ENCODE measurements at regions not wholly inside any gene's neighbourhood (a gene's known extent, or its start where the extent isn't known, plus 50 kb on each side); places are given as distances from the start of the nearest gene placed in this dataset.

DNA sequence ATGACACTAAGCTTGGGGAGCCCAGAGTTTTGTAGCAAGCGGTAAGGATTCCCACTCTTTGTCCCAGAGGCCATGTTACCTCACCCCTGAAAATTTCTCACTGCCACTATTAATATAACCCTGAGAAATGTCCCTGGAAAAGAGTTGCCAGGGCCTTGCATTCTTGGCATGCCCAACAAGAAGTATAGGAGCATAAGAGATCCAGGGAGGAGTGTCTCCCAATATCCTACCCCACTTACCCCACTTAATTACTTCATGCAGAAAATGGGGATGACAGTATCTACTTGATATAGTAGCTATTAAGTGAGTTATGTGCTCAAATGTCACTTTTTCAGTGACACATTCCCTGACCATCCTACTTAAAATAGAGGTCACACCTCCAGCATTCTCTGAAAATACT lies 120.5 kb upstream of the C1GALT1C1 start:
- H4K20me1 ChIP-seq (replicated peaks; ENCODE audit: control insufficient read depth, extremely low read depth, insufficient read depth, low read length): no peaks in the 10 kb centered on the region
- ChIA-PET POLR2A (no interaction called here), CTCF (no interaction called here)
- H3K9me1 ChIP-seq (replicated peaks; ENCODE audit: control insufficient read depth, extremely low read depth, insufficient read depth, low read length): no peaks in the 10 kb centered on the region
- H3K4me2 ChIP-seq (ENCODE audit: insufficient read depth, low read length): no peak overlapping the region
- no peaks in the 10 kb centered on the region for H3K27me3 ChIP-seq (ENCODE audit: control insufficient read depth in 2 of 2, insufficient read depth in 2 of 2, low read length in 2 of 2)
- H3K4me1 ChIP-seq (ENCODE audit: control insufficient read depth, extremely low read depth, insufficient read depth, low read length): peaks cover 16% of the 10 kb centered on the region
- intact Hi-C loops (cut with micrococcal nuclease) (no loop called here), dilution Hi-C loops (cut with MboI; ENCODE audit: extremely low pct_ligation_motif_present, low sequenced_read_pairs) (no loop called here)
- no peaks in the 10 kb centered on the region for H3K36me3 ChIP-seq (ENCODE audit: control insufficient read depth in 2 of 2, extremely low read depth in 1 of 2, insufficient read depth in 2 of 2, low read length in 2 of 2)
- TF ChIP-seq JUN (IDR thresholded peaks at IDR 0.05; ENCODE audit: borderline replicate concordance, insufficient read depth, insufficient read length, low read depth): no peak
- no peak for TF ChIP-seq CTCF (IDR thresholded peaks at IDR 0.05; ENCODE audit: extremely low read depth in 1 of 2, insufficient read depth in 1 of 2, low read depth in 1 of 2, low read length in 2 of 2)
- no peak for TF ChIP-seq MYC (IDR thresholded peaks at IDR 0.05; ENCODE audit: low read depth, low read length)
- no peak for TF ChIP-seq GATA2 (IDR thresholded peaks at IDR 0.05; ENCODE audit: insufficient read depth, insufficient read length, low read depth, low read length)
- TF ChIP-seq EZH2 (IDR thresholded peaks at IDR 0.05; ENCODE audit: borderline replicate concordance, low read depth, low read length, severe bottlenecking): no peak
- TF ChIP-seq MAX (IDR thresholded peaks at IDR 0.05; ENCODE audit: insufficient read depth, insufficient read length): no peak
- no peak for TF ChIP-seq POLR2A (IDR thresholded peaks at IDR 0.05; ENCODE audit: low read depth, low read length)
- no peak for TF ChIP-seq FOS (IDR thresholded peaks at IDR 0.05; ENCODE audit: borderline replicate concordance, insufficient read depth, low read length)
- TF ChIP-seq POLR2AphosphoS5 (IDR thresholded peaks at IDR 0.05; ENCODE audit: insufficient read depth, low read depth, low read length): no peak
- no peaks in the 10 kb centered on the region for H3K79me2 ChIP-seq (ENCODE audit: control insufficient read depth, insufficient read depth, low read length)
- peak; percentile 64 for FAIRE-seq
- no peak overlapping the region for H3K27ac ChIP-seq (ENCODE audit: insufficient read depth, low read depth, low read length)
- no peak overlapping the region for H3K9ac ChIP-seq (replicated peaks; ENCODE audit: extremely low read depth, insufficient read depth, low read length)
- no TSS peak for BruUV-seq (replicated peaks)
- no peaks in the 10 kb centered on the region for H3K9me3 ChIP-seq (replicated peaks; ENCODE audit: control insufficient read depth, insufficient read depth, low read length)
- DNase-seq (ENCODE audit: low read depth, low spot score): no peak
- H3K4me3 ChIP-seq (replicated peaks in 1 of 3; ENCODE audit: insufficient read depth in 1 of 3, low read depth in 1 of 3, low read length in 3 of 3): no peak overlapping the region
- no peak overlapping the region for H2AFZ ChIP-seq (ENCODE audit: low read depth, low read length)
